ENCODE measurements at regions not wholly inside any gene's neighbourhood (a gene's known extent, or its start where the extent isn't known, plus 50 kb on each side); places are given as distances from the start of the nearest gene placed in this dataset.

DNA sequence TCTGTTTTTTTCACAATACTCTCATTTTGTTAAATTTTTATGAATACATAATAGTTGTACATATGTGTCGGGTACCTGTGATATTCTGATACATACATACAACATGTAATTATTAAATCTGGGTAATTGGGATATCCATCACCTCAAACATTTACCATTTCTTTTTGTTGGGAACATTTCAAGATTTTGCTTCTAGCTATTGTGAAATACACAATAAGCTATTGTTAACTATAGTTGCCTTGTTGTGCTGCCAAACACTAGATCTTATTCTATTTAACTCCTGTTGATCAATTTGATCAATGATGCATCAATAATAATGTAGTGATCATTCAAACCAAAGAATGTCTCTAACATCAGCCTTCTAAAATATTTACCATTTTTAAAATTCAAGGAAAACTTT is 234.6 kb upstream of the NR5A2 start:
- H3K4me3 Mint-ChIP-seq (ENCODE audit: low read depth), result no peak overlapping the region
- no peak for TF ChIP-seq CTCF (IDR thresholded peaks at IDR 0.05; ENCODE audit: unreplicated experiment)
- no peak overlapping the region for H3K27ac Mint-ChIP-seq
- no peak for DNase-seq (ENCODE audit: low spot score, unreplicated experiment)
- H3K4me1 Mint-ChIP-seq (ENCODE audit: low read depth), result no peaks in the 10 kb centered on the region
- peaks cover 4% of the 10 kb centered on the region for H3K9me3 Mint-ChIP-seq (ENCODE audit: low read depth)
- H3K36me3 Mint-ChIP-seq (ENCODE audit: insufficient read depth), result no peaks in the 10 kb centered on the region
- H3K27me3 Mint-ChIP-seq, result no peaks in the 10 kb centered on the region

- no peak for TF ChIP-seq CTCF (IDR thresholded peaks at IDR 0.05; ENCODE audit: unreplicated experiment)
- no peak for DNase-seq (ENCODE audit: low spot score, unreplicated experiment)
- no peak overlapping the region for H3K27ac Mint-ChIP-seq
- no peaks in the 10 kb centered on the region for H3K27me3 Mint-ChIP-seq
- peaks cover 4% of the 10 kb centered on the region for H3K9me3 Mint-ChIP-seq (ENCODE audit: low read depth)
- H3K36me3 Mint-ChIP-seq (ENCODE audit: insufficient read depth), result no peaks in the 10 kb centered on the region
- no peak overlapping the region for H3K4me3 Mint-ChIP-seq (ENCODE audit: low read depth)
- no peaks in the 10 kb centered on the region for H3K4me1 Mint-ChIP-seq (ENCODE audit: low read depth)
Measured at GRCh38 chr1:199794105-199794863, 233.2 kb upstream of the NR5A2 start.

DNA sequence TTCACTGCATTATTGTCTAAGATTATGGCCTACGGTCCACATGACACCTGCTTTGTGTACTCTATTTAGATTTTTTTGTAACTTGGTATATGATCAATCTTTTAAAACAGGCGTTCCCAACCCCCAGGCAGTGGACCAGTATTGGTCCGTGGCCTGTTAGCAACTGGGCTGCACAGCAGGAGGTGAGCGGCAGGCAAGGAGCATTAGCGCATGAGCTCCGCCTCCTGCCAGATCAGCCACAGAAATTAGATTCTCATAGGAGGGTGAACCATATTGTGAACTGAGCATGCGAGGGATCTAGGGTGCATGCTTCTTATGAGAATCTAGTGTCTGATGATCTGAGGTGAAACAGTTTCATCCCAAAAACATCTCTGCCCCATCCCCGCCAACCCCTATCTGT is 228.4 kb upstream of the NR5A2 start:
- Mint-ChIP-seq H3K27ac (no peak overlapping the region), H3K27me3 (no peaks in the 10 kb centered on the region), H3K4me1 (ENCODE audit: low read depth) (no peaks in the 10 kb centered on the region), H3K4me3 (ENCODE audit: low read depth) (no peak overlapping the region), H3K9me3 (ENCODE audit: low read depth) (peaks cover 4% of the 10 kb centered on the region), H3K36me3 (ENCODE audit: insufficient read depth) (no peaks in the 10 kb centered on the region)
- no peak for DNase-seq (ENCODE audit: low spot score, unreplicated experiment)
- no peak for TF ChIP-seq CTCF (IDR thresholded peaks at IDR 0.05; ENCODE audit: unreplicated experiment)

DNA sequence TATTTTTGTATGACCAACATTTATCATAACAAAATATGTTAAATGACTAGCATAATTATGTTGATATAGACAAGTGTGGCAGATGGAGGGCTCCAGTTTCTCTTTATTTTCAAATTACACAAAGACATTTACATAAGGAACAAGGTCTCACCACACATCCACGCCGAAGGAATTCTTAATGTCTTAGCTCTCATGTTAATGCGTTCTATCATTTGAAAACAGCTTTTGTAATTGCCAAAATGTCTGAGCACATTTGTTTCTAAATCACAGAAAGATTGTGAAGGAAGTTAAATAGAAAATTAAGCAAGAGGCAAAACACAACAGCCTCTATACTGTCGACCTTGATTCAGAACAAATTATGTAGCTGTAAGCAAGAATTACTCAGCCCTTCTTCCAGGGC is 223.0 kb upstream of the NR5A2 start:
- no peaks in the 10 kb centered on the region for H3K27me3 Mint-ChIP-seq
- no peaks in the 10 kb centered on the region for H3K36me3 Mint-ChIP-seq (ENCODE audit: insufficient read depth)
- no peaks in the 10 kb centered on the region for H3K9me3 Mint-ChIP-seq (ENCODE audit: low read depth)
- H3K27ac Mint-ChIP-seq, result no peak overlapping the region
- DNase-seq (ENCODE audit: low spot score, unreplicated experiment), result no peak
- no peak overlapping the region for H3K4me3 Mint-ChIP-seq (ENCODE audit: low read depth)
- H3K4me1 Mint-ChIP-seq (ENCODE audit: low read depth), result peaks cover 1% of the 10 kb centered on the region
- no peak for TF ChIP-seq CTCF (IDR thresholded peaks at IDR 0.05; ENCODE audit: unreplicated experiment)

DNA sequence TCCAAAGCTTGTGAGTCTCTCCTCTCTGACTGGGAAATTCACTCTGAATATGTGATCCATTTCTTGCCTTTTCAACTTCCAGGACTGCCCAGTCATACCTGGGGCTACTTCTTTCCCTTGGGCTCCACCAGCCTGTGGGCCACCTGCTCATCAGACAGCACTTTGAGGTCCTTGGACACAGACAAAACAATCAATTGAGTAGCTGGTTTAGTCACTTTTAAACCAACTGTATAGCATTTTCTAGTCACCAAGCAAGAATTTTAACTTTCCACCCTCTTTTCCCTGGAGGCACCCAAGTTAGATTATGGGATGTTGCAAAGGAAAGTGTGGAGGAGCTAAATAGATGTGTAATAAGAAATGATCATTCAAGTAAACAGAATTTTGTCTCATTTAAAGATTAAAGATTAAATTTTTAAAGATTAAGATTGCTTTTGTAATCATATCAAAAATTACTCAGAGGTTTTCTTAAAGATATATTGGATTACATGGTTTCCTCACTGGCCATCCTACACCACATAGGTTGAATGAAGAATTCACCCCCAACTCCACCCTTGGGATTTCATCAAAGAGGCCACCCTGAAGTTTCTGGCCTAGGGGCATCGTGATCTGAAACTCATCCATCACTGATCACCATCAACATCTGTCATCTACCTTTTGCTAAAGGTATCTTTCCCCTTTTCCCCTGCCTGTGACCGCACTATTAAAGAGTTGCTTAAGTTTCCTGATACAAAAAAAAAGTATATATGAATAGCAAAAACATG is 219.2 kb upstream of the NR5A2 start:
- H3K27ac Mint-ChIP-seq, result no peak overlapping the region
- no peak overlapping the region for H3K4me3 Mint-ChIP-seq (ENCODE audit: low read depth)
- DNase-seq (ENCODE audit: low spot score, unreplicated experiment), result no peak
- TF ChIP-seq CTCF (IDR thresholded peaks at IDR 0.05; ENCODE audit: unreplicated experiment), result no peak
- no peaks in the 10 kb centered on the region for H3K27me3 Mint-ChIP-seq
- no peaks in the 10 kb centered on the region for H3K36me3 Mint-ChIP-seq (ENCODE audit: insufficient read depth)
- H3K9me3 Mint-ChIP-seq (ENCODE audit: low read depth), result no peaks in the 10 kb centered on the region
- peaks cover 1% of the 10 kb centered on the region for H3K4me1 Mint-ChIP-seq (ENCODE audit: low read depth)
